Ishikawa (cell line): ENCODE measurements at regions not wholly inside any gene's neighbourhood (a gene's known extent, or its start where the extent isn't known, plus 50 kb on each side); places are given as distances from the start of the nearest gene placed in this dataset.

Experiments
- CEBPB ChIP-seq: IDR thresholded peaks from 2 replicates; pipeline ENCODE4 v1.6.1; 2012
- CREB1 ChIP-seq: IDR thresholded peaks from 2 replicates; pipeline ENCODE4 v1.6.1; 2012; ENCODE audit warnings: low read depth
- EGR1 ChIP-seq: IDR thresholded peaks from 2 replicates; pipeline ENCODE4 v1.6.1; 2012
- EP300 ChIP-seq: IDR thresholded peaks from 2 replicates; pipeline ENCODE4 v1.6.1; 2012; ENCODE audit warnings: borderline replicate concordance
- FOXM1 ChIP-seq: IDR thresholded peaks from 2 replicates; pipeline ENCODE4 v1.6.1; 2012; ENCODE audit warnings: low read depth, borderline replicate concordance
- MAX ChIP-seq: IDR thresholded peaks from 2 replicates; pipeline ENCODE4 v1.6.1; 2012
- NFIC ChIP-seq: IDR thresholded peaks from 2 replicates; pipeline ENCODE4 v1.6.1; 2012
- RAD21 ChIP-seq: IDR thresholded peaks from 2 replicates; pipeline ENCODE4 v1.6.1; 2012; ENCODE audit warnings: low read depth
- REST ChIP-seq: IDR thresholded peaks from 2 replicates; pipeline ENCODE4 v1.6.1; 2012; ENCODE audit warnings: low read depth, mild to moderate bottlenecking
- TAF1 ChIP-seq: IDR thresholded peaks from 2 replicates; pipeline ENCODE4 v1.6.1; 2012; ENCODE audit warnings: low read depth, mild to moderate bottlenecking
- TCF12 ChIP-seq: IDR thresholded peaks from 2 replicates; pipeline ENCODE4 v1.6.1; 2012; ENCODE audit warnings: low read depth
- TEAD4 ChIP-seq: IDR thresholded peaks from 2 replicates; pipeline ENCODE4 v1.6.1; 2012
- YY1 ChIP-seq: IDR thresholded peaks from 2 replicates; pipeline ENCODE4 v1.6.1; 2012; ENCODE audit warnings: low read depth
- ZBTB7A ChIP-seq: IDR thresholded peaks from 2 replicates; pipeline ENCODE4 v1.6.1; 2012; ENCODE audit warnings: low read depth
- TF ChIP-seq, protein P1 (sequence below): IDR thresholded peaks from 2 replicates; pipeline ENCODE4 v1.6.1; 2012

DNA sequence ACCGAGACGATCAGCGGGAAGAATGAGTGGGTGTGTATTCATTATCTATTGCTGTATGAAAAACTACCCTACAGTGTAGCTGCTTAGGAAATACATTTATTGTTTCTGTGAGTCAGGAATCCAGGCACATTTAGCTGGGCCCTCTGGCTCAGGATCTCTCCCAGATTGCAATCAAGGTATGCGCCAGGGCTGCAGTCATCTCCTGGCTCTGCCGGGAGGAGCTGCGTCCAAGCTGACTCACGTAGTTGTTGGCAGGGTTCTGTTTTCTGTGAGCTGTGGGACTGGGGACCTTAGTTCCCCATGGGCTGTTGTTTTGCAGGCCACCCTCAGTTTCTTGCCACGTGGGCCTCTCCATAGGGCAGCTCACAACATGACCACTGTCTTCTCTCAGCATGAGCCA lies 68.2 kb upstream of the FUCA2 start:
- TF ChIP-seq REST (no peak), FOXM1 (no peak), ZBTB7A (no peak), TAF1 (no peak), NFIC (no peak), MAX (no peak), RAD21 (no peak), CEBPB (no peak), TCF12 (no peak), YY1 (no peak), TEAD4 (no peak), EGR1 (no peak), CREB1 (no peak), EP300 (no peak)
- TF ChIP-seq, protein P1, sequence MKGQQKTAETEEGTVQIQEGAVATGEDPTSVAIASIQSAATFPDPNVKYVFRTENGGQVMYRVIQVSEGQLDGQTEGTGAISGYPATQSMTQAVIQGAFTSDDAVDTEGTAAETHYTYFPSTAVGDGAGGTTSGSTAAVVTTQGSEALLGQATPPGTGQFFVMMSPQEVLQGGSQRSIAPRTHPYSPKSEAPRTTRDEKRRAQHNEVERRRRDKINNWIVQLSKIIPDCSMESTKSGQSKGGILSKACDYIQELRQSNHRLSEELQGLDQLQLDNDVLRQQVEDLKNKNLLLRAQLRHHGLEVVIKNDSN: no peak

- no peak for TF ChIP-seq TEAD4
- no peak for TF ChIP-seq YY1
- no peak for TF ChIP-seq TAF1
- no peak for TF ChIP-seq EGR1
- no peak for TF ChIP-seq CEBPB
- TF ChIP-seq, protein P1: no peak
- no peak for TF ChIP-seq TCF12
- no peak for TF ChIP-seq CREB1
- TF ChIP-seq EP300: no peak
- no peak for TF ChIP-seq RAD21
- no peak for TF ChIP-seq FOXM1
- TF ChIP-seq ZBTB7A: no peak
- no peak for TF ChIP-seq REST
- TF ChIP-seq MAX: no peak
- no peak for TF ChIP-seq NFIC
These were observed 66.5 kb upstream of the FUCA2 start for GRCh38 chr6:143578054-143578453.

GRCh38 chr6:143575901-143576426 lies 64.4 kb upstream of the FUCA2 start:
- no peak for TF ChIP-seq EP300
- TF ChIP-seq YY1: no peak
- TF ChIP-seq TCF12: no peak
- no peak for TF ChIP-seq CREB1
- no peak for TF ChIP-seq CEBPB
- TF ChIP-seq, protein P1: no peak
- no peak for TF ChIP-seq EGR1
- no peak for TF ChIP-seq NFIC
- TF ChIP-seq MAX: no peak
- no peak for TF ChIP-seq RAD21
- no peak for TF ChIP-seq REST
- TF ChIP-seq FOXM1: no peak
- no peak for TF ChIP-seq TEAD4

DNA sequence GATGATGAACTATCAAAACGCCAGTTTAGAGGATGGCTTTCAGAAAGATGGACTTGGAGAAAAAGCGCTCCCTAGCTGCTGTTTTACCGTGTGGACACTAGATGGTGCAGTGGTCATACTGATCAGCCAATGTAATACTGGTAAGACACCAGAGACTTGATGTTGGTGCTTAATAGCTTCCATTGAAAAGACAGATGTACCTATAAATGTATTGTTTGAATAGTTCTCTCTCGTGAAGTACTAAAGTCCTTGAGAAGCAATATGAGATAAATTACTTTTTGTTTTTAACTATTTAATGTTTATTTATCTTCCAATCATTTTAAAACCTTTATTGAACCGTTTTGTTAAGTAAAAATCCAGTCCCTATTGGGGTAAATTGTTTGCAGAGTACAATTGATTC lies 63.9 kb upstream of the FUCA2 start:
- peak; percentile 98 for TF ChIP-seq RAD21
- TF ChIP-seq EP300: no peak
